ENCODE measurements at regions not wholly inside any gene's neighbourhood (a gene's known extent, or its start where the extent isn't known, plus 50 kb on each side); places are given as distances from the start of the nearest gene placed in this dataset.

- Histone ChIP-seq H3K4me3 (ENCODE audit: low read length) (no peak overlapping the region), H3F3A (ENCODE audit: insufficient read depth, low read length, poor library complexity, severe bottlenecking) (no peaks in the 10 kb centered on the region), H3K27ac (ENCODE audit: low read length) (no peak overlapping the region), H3K79me2 (replicated peaks; ENCODE audit: insufficient read depth, low read length) (peaks cover 12% of the 10 kb centered on the region), H3K9ac (ENCODE audit: low read length) (no peak overlapping the region), H3K36me3 (ENCODE audit: insufficient read depth, low read length) (peaks cover 18% of the 10 kb centered on the region), H3K4me2 (ENCODE audit: low read length) (no peak overlapping the region), H3K9me2 (ENCODE audit: insufficient read depth, low read length) (no peaks in the 10 kb centered on the region), H3K9me3 (ENCODE audit: low read length) (no peaks in the 10 kb centered on the region), H2AFZ (ENCODE audit: low read depth, low read length) (no peak overlapping the region), H4K20me1 (ENCODE audit: insufficient read depth) (peaks cover 4% of the 10 kb centered on the region), H3K27me3 (ENCODE audit: insufficient read depth, low read depth, low read length) (no peaks in the 10 kb centered on the region)
- TF ChIP-seq EP300 (conservative IDR thresholded peaks at IDR 0.05; ENCODE audit: poor library complexity, severe bottlenecking) (no peak), TAF1 (IDR thresholded peaks at IDR 0.05; ENCODE audit: low read depth) (no peak), RAD21 (conservative IDR thresholded peaks at IDR 0.05) (no peak), REST (IDR thresholded peaks at IDR 0.05; ENCODE audit: borderline replicate concordance) (no peak), POLR2AphosphoS5 (IDR thresholded peaks at IDR 0.05) (no peak), CTCF (IDR thresholded peaks at IDR 0.05; ENCODE audit: poor library complexity, severe bottlenecking) (no peak), SMC3 (conservative IDR thresholded peaks at IDR 0.05; ENCODE audit: poor library complexity) (no peak), MXI1 (conservative IDR thresholded peaks at IDR 0.05; ENCODE audit: poor library complexity, severe bottlenecking) (no peak), EZH2 (IDR thresholded peaks at IDR 0.05; ENCODE audit: borderline replicate concordance, insufficient read depth, low read length, poor library complexity, severe bottlenecking) (no peak)
Measured at GRCh38 chr1:65055747-65056146, 89.4 kb upstream of the JAK1 start.

- no peak overlapping the region for H3K4me2 ChIP-seq (ENCODE audit: low read length)
- H3K27ac ChIP-seq (ENCODE audit: low read length), result no peak overlapping the region
- H3K79me2 ChIP-seq (replicated peaks; ENCODE audit: insufficient read depth, low read length), result peaks cover 12% of the 10 kb centered on the region
- no peaks in the 10 kb centered on the region for H3F3A ChIP-seq (ENCODE audit: insufficient read depth, low read length, poor library complexity, severe bottlenecking)
- no peak overlapping the region for H3K9ac ChIP-seq (ENCODE audit: low read length)
- peaks cover 18% of the 10 kb centered on the region for H3K36me3 ChIP-seq (ENCODE audit: insufficient read depth, low read length)
- no peaks in the 10 kb centered on the region for H3K9me3 ChIP-seq (ENCODE audit: low read length)
- peaks cover 5% of the 10 kb centered on the region for H4K20me1 ChIP-seq (ENCODE audit: insufficient read depth)
- H3K4me3 ChIP-seq (ENCODE audit: low read length), result no peak overlapping the region
- H3K27me3 ChIP-seq (ENCODE audit: insufficient read depth, low read depth, low read length), result no peaks in the 10 kb centered on the region
- no peak for TF ChIP-seq SMC3 (conservative IDR thresholded peaks at IDR 0.05; ENCODE audit: poor library complexity)
- no peak for TF ChIP-seq CTCF (IDR thresholded peaks at IDR 0.05; ENCODE audit: poor library complexity, severe bottlenecking)
- no peak for TF ChIP-seq REST (IDR thresholded peaks at IDR 0.05; ENCODE audit: borderline replicate concordance)
- TF ChIP-seq MXI1 (conservative IDR thresholded peaks at IDR 0.05; ENCODE audit: poor library complexity, severe bottlenecking), result no peak
- no peak for TF ChIP-seq EP300 (conservative IDR thresholded peaks at IDR 0.05; ENCODE audit: poor library complexity, severe bottlenecking)
- no peak for TF ChIP-seq TAF1 (IDR thresholded peaks at IDR 0.05; ENCODE audit: low read depth)
- no peak for TF ChIP-seq POLR2AphosphoS5 (IDR thresholded peaks at IDR 0.05)
- no peak for TF ChIP-seq EZH2 (IDR thresholded peaks at IDR 0.05; ENCODE audit: borderline replicate concordance, insufficient read depth, low read length, poor library complexity, severe bottlenecking)
- no peak for TF ChIP-seq RAD21 (conservative IDR thresholded peaks at IDR 0.05)
- no peak overlapping the region for H2AFZ ChIP-seq (ENCODE audit: low read depth, low read length)
- no peaks in the 10 kb centered on the region for H3K9me2 ChIP-seq (ENCODE audit: insufficient read depth, low read length)
Measured at GRCh38 chr1:65056234-65056633, 89.9 kb upstream of the JAK1 start.
